GM20431 (cell line): ENCODE measurements at regions not wholly inside any gene's neighbourhood (a gene's known extent, or its start where the extent isn't known, plus 50 kb on each side); places are given as distances from the start of the nearest gene placed in this dataset.

Source experiments
- in situ Hi-C: fragments of 300-500 bp; cut with MseI, MboI; formaldehyde crosslinking; loops from one replicate; pipeline ENCODE4 v1.15.0; 2020; ENCODE audit warnings: low sequenced_read_pairs; ENCODE audit not compliant: unreplicated experiment

DNA sequence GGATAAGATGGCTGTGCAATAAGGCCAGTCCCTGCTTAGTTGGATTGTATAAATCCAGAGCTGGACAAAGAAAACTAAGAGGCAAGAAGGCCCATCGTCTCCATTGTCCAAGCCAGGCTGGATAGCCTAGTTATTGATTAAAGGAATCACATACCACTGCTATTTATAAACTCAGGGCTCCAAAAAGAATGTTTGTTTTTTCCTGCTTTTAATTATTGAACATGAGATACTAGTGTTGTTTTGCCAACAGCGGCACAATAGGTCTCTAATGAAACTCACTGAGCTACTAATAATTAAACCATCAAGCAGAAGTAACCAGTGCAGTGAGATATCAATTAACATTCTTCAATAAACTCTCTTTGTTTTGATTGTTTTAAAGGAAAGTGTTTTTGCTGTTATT lies 259.7 kb downstream of the INSC start:
- in situ Hi-C loops: no loop called here

DNA sequence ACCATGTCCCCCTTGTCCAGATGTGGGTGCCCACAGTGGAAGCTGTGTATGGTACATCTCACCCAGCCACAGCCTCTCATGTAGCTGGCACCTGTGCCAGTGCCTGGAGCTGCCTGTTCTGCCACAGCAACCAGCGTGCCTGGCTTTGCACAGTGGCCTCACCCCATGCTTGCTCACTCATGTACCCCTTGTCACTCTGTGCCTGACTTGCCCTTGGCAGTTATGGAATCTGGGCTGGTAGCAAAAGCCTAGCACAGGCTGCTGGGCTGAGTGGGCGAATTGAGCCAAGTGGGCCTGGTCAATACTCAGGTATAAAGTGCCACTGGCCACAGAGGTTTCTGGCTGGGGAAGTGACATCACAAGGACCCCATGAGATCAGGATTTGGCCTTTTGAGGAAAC lies 264.2 kb downstream of the INSC start:
- in situ Hi-C loops: no loop called here

DNA sequence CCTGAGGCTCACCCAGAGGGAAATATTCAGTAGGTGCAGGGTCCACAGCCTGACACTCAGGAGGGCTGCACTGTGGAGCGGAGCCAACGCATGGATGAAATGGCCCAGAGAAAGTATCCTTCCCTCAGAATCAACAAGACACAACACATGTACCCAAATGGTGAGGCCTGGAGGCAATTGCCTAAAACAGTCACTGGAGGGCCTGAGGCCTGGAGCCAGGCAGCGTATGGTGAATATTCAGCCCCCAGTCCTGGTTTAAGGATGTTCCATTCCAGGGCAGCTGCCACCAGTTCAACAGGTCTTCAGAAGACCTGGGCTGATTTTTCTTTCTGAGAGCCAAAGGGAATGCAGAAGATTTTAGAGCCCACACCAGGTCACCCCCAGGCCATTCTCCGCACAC lies 264.8 kb downstream of the INSC start:
- in situ Hi-C loops: no loop called here

DNA sequence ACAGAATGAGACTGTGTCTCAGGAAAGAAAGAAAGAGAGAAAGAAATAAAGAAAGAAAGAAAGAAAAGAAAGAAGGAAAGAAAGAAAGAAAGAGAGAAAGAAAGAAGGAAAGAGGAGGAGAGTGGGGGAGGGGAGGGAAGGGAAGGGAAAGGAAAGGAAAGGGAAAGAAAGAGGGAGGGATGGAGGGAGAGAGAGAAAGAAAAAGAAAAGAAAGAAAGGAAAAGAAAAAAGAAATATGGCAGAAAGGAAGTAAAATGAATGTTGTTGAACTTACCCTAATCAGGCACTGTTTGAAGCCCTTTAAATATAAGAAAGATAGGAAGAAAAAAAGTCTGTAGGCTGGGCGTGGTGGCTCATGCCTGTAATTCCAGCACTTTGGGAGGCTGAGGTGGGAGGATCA lies 276.1 kb downstream of the INSC start:
- in situ Hi-C loops: no loop called here

DNA sequence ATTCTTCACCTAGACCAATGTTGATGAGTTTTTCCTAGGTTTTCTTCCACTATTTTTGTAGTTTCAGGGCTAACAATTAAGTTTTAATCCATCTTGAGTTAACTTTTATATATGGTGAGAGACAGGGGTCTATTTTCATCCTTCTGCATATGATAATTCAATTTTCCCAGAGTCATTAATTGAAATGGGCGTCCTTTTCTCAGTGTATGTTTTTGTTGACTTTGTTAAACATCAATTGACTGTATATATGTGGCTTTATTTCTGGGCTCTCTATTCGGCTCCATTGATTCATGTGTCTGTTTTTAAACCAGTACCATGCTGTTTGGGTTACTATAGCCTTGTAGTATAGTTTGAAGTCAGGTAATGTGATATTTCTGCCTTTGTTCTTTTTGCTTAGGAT lies 282.1 kb downstream of the INSC start:
- in situ Hi-C loops: no loop called here

DNA sequence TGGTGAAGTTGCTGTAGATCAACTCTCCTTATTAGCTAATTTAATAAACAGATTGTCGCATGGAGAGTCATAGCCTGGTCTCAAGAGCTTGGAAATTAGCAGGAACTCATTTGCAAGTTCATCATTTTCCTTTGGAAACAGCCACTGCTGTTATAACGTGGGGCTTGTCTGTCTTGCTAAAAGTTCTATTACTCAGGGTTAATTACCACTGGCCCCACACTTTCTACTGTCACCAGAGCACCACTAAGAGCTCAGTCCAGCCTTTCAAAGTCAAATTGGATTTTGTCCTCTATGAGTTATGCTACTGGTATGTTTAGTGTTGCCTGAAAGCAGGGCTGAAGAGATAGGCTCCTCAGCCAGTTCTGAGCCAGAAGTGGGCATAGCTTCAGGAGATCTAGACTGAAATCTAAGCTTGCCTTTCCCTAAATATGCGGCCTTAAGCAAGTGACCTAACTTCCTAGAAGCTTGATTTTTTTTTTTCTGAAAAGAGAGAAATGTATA lies 292.2 kb downstream of the INSC start:
- in situ Hi-C loops: no loop called here

DNA sequence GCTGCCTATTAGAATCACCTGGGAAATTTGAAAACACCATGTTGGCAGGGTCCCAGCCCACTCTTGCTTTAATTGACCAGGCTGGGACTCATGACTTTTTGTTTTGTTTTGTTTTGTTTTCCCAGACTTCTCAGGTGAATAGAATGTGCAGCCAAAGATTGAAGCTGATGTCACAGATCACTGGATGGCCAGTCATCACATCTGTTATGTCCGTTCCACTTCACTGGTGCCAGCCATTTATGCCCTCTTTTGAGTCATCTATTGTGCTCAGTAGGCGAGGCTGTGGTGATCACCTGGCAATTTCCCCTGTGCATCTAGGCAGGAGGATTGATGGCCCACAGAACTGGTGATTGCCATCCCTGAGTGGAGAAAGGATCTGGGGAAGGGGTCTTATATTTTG lies 297.3 kb downstream of the INSC start:
- in situ Hi-C loops: no loop called here

DNA sequence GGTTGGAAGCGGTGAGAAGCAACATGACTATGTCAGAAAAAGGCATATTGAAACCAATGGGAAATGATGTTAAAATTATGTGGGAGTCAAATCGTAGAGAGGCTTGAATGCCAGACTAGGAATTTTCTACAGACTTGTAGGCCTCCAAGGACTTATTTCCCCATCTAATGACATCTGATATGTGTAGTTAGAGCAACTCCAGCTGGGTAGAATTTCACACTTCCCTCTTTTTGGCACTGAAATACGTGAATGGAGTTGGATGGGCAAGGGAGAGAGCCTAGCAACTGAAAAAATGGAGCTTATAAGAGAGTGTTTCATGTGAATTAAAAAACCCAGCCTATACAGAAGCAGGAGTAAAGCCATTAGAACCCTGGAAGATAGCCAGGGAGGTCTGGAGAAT lies 304.2 kb downstream of the INSC start:
- in situ Hi-C loops: no loop called here

DNA sequence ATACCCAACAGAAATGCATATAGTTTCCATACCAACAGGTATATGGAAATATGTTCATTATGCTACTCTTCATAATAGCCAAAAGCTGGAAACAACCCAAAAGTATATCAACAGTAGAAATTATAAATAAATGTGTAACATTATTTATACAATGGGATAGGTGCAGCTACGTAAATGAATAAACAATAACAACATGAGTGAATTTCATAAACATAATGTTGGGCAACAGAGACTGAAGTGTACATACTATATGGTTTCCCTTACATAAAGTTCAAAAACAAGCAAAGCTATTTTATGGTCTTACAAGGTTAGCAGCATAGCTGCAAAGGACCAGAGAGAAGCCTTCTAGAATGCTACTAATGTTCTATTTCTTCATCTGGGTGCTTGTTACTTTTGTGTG lies 305.0 kb downstream of the INSC start:
- in situ Hi-C loops: no loop called here

DNA sequence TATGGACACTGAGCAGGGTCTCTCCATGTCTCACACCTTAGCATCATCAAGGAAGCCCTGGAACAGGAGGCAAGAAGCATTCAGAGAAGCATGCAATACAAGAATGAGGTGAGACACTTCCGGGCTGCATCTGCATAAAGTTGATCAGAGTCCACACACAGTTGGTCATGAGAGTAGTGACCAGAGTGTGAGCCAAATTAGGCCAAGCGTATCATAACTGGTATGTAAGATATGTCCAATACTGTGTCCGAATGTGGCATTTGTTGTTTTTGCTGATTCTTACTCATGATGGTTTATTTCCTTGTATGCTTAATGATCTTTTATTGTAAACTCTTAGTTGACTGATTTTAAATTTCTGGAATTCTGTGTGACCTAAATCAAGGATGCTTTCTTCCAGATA lies 315.7 kb downstream of the INSC start:
- in situ Hi-C loops: no loop called here

DNA sequence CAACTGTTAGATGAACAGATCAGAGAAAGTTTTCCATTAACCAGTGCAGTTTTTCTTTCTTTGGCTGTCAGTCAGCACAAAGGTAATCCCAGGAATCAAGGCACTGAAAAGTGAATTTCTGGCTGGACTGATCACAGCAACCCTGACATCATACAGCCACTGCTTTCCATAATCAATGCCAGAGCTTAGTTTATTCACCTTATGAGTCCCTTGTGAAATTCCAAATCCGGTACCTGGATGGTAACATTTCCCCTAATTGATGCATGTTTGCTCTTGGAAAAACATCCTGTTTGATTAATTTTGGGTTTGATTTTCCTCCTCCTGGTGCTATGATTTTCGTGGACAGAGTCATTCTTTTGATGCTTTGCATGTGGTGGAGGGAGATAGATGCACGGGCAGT lies 319.8 kb downstream of the INSC start:
- in situ Hi-C loops: no loop called here

DNA sequence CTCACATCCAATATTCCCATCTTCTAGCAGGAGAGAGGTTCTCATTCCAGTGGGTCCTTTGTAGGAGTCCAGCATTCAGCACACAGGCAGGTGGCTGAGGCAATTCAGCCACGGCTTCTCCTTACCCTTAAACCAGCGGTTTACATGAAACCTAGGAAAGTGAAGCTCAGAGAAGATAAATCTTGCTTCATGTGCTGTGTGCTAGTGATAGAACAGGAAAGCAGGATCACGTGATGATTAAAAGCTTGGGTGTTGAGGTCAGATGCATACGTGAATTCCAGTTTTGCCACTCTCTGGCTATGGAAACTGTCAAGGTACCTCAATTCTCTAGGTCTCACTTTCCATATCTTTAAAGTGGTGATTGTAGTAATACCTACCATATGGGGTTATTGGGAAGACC lies 331.6 kb downstream of the INSC start:
- in situ Hi-C loops: no loop called here

DNA sequence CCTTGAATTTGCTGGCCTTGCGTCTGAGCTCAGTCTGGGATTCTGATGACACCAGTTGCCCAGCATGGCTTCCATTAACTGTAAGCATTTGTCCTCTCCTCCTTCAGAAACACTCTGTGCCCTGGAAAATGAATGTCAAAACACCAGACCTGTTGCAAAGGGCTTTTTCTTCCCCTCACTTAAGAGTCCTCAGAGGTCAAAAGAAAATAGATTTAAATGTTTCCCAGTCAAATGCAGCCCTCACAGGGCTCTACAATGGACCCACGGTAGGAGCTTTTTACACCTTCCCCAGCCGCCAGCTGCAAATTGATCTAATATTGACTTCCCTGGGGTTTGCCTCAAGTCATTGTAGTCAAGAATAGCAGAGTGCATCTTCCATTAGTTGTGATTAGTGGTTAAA lies 332.2 kb downstream of the INSC start:
- in situ Hi-C loops: no loop called here

DNA sequence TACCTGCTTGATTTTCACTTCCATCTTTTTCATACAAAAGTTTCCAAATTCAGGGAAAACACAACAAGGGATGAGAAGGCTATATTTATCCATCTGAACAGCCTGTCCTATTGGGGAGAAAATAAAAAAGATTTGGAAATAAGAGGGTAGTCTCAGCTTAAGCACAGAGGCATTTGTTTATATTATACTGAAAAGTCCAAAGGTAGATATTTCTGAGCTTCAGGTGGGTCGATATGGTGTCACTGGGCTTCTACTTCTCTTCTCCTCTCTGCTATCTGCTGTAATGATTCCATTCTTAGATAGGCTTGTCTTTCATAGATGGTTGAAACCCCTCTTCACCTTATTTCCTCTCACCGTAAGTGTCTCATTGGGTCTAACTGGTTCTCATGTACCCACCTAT lies 337.0 kb downstream of the INSC start:
- in situ Hi-C loops: no loop called here

DNA sequence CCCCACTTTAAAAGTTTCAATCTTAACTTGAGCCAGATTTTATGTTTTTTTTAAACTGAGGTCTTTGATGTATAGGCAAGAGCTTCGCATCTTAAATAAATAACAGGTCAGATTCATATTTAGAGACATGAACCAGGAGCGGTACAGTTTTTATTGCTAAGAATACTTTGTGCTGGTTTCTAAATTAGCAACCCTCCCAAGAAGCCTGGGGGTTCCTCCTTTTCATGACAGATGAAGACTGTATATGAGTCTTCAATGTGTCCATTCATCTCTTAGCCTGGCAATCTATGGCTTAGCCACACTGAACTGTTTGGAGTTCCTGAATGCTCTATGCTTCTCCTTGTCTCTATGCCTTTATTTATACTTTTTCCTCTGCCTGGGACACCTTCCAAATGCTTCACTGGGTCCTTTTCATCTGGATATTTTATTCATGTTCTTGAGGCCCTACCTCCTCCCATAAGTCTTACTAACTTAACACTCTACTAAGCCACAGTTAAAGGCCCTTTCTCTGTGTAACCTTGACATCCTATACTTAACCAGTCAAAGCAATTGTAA lies 338.6 kb downstream of the INSC start:
- in situ Hi-C loops: no loop called here

DNA sequence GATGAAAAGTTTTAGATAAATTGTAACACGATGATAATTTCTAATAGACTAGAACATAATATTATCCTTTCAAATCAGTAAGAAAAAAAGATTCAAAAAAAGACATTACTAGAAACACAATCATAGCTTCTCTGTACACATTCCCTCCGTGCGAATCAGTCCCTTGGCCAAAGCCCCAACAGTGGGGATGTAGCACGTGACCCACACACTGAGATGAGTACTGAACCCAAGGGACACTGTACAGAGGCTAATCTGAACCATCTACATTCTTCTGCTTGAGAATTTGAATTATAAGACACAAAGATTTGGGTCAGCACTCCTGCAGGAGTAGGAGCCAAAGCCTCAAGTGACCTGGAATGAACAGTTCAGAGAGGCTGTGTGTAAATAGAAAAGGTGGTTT lies 353.7 kb downstream of the INSC start:
- in situ Hi-C loops: no loop called here

DNA sequence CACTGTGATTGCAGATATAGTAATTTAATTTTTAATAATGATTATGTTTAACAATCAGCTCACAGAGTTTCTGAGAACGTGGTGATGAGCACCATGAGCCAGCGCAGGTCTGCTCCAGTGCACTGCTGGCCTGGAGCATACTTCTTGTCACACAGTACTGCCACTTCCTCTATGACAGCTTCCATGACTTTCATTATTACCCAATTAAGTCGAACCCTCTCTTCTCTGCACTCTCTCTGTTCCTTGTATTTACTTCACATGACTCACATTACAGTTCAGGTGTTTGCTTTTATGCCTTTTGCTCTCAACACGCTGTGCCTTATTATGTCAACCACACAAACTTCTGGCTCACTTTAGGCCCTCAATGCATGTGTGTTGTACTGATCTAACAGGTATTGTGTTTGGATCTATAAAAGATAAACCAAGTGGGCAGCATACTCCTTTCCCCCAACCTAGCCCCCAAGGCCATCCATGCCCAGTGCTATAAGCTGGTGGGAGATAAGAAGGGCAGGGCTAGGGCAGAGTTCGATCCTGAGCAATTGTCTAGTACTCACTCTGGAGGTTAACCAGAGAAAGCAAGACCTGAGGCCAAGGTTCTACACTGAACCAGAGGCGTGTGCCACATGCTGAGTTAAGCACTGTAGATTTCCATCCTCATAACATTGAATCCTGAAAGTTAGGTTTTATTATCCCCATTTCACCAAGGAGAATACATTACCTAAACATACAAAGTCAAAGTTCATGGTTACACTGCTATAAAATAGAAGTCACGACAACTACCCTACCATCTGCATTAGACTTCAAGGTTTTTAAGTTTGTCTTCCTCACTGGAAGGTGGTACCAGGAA lies 356.5 kb downstream of the INSC start:
- in situ Hi-C loops: no loop called here

DNA sequence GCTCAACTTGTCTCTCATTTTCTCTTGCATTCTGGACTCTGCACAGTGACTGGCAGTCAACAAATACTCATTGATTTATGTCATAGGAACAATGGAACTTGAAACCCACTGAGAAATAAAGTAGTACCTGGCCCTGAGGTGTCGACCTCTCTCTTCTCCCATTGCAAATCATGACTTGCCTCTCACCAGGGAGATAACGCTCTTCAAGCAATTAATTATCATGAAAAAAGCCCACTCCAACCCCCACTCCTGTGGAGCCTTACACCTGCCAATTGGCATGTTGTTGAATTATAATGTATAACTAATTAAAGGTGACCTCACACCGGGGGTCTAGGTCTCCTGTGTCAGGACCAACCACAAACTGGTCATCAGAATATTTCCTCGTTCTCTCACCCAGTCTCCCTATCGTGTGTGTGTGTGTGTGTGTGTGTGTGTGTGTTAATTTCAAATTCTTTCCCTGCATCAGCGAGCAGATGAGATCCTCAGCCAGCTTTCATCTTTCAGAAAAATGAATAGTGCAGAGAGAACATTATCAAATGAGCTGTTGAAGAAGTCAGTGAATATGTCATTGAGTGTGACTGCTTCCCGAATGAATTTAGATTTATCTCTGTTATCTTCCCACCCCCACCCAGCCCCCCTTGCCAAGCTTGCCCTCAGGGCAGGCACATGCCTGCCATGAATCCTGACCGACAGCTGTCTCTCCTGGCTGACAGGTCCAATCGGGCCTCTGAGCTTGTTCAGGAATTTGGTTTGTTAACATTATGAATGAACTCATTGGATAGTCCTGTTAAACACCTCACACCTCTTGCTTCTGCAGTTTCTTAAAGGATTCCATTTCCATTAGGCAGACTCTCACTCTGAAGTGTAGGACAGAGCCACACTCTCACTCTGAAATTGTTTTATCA lies 357.4 kb downstream of the INSC start:
- in situ Hi-C loops: no loop called here

DNA sequence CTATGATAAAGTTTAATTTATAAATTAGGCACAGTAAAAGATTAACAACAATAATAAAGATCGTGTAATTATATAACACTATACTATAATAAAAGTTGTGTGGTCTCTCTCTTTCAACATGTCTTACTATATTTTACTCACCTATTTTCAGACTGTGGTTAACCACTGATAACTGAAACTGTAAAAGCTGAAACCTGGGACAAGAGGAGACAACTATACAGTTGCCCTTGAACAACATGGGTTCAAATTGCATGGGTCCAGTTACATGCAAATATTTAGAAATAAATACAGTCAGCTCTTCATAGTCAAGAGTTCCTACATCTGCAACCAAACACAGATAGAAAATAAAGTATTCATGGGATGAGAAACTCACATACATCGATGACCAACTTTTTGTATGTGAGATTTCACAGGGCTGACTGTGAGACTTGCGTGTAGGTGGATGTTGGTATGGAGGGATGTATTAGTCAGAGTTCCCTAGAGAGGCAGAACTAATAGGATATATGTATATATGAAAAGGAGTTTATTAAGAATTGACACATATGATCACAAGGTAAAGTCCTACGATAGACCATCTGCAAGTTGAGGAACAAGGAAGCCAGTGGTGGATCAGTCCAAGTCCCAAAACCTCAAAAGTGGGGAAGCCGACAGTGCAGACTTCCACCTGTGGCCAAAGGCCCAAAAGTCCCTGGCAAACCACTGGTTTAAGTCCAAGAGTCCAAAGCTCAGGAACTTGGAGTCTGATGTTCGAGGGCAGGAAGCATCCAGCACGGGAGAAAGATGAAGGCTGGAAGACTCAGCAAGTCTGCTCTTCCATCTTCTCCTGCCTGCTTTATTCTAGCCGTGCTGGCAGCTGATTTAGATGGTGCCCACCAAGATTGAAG lies 359.5 kb downstream of the INSC start:
- in situ Hi-C loops: no loop called here

DNA sequence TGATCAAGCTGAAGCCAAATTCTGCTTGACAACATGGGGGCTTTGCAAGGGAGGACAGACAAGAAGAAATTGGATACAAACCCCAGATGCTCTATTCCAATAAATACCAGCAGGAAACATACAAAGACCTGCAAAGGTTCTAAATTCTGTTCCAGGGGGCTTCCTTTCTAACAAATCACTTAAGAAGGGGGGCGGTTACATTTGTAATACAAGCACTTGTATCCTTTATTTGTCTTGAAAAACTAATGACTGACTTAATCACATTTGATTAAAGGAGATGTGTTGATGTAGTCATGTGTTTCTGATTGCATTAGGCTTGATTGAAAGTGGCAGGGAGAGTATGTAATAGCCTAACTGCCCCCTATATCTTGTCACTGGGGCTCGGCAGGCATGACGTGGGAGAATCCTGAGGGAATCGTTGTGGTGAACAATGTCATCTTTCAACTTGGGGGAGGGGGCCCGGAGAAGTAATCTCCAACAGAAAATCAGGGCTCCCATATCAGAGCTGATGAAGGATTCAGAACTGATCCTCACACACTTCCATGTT lies 361.7 kb downstream of the INSC start:
- in situ Hi-C loops: no loop called here
